Heart right ventricle (tissue), 16 donors: ENCODE measurements at regions not wholly inside any gene's neighbourhood (a gene's known extent, or its start where the extent isn't known, plus 50 kb on each side); places are given as distances from the start of the nearest gene placed in this dataset.

Source experiments
- ATAC-seq, 8 donors: fragments of 200-7000 bp; cut with Tn5 transposase; one replicate each; pipeline ENCODE4 v1.9.1; 2020; ENCODE audit warnings: mild to moderate bottlenecking in 8 of 8, moderate library complexity in 8 of 8, moderate number of reproducible peaks in 1 of 8
- DNase-seq, 2 donors: peaks; one replicate each; pipeline ENCODE4 v3.0.0-alpha.2; 2020
- H3K27ac ChIP-seq, 10 donors: fragments of 200-600 bp; sonication (generic) in 2 of 10; one replicate each; pipeline versions ENCODE4 v1.5.0 to v1.8.0; 2020 to 2022; ENCODE audit warnings: mild to moderate bottlenecking in 3 of 10
- H3K27me3 ChIP-seq, 7 donors: fragments of 200-600 bp; one replicate each; pipeline ENCODE4 v1.8.0; 2021 to 2022; ENCODE audit warnings: mild to moderate bottlenecking in 2 of 7
- H3K36me3 ChIP-seq, 9 donors: fragments of 200-600 bp; sonication (generic) in 1 of 9; one replicate each; pipeline versions ENCODE4 v1.5.0 to v1.8.0; 2020 to 2022; ENCODE audit warnings: mild to moderate bottlenecking in 2 of 9
- H3K4me1 ChIP-seq, 9 donors: fragments of 200-600 bp; sonication (generic) in 1 of 9; one replicate each; pipeline versions ENCODE4 v1.5.0 to v1.8.0; 2020 to 2022; ENCODE audit warnings: mild to moderate bottlenecking in 4 of 9
- H3K4me3 ChIP-seq, 10 donors: fragments of 200-600 bp; sonication (generic) in 2 of 10; one replicate each; pipeline versions ENCODE4 v1.5.0 to v1.8.0; 2020 to 2022; ENCODE audit warnings: mild to moderate bottlenecking in 7 of 10, moderate library complexity in 2 of 10
- H3K9me3 ChIP-seq, 11 donors: fragments of 200-600 bp in 10 of 11; sonication (generic) in 2 of 11; one replicate each; pipeline versions ENCODE4 v1.5.0 to v1.8.0; 2013 to 2022; ENCODE audit warnings: mild to moderate bottlenecking in 2 of 11, control low read depth in 1 of 11, moderate library complexity in 1 of 11
- WGBS, 2 donors: extraction: QIAGEN DNeasy Blood & Tissue Kit; methylation state at CpG; one replicate each; pipeline ENCODE4 v1.1.7; 2013; ENCODE audit warnings: inconsistent platforms in 1 of 2; 5-methylcytosine and 5-hydroxymethylcytosine counted together
- intact Hi-C, 10 donors: fragments of 100-400 bp; cut with DNase I; formaldehyde crosslinking; loops; one replicate each; pipeline versions ENCODE4 v1.11.1 to v1.14.2; 2022
- TF ChIP-seq, protein P1 (sequence below), 9 donors: fragments of 200-600 bp; sonication (generic) in 2 of 9; IDR thresholded peaks; one replicate each; pipeline versions ENCODE4 v1.5.0 to v1.8.0; 2021 to 2022; ENCODE audit warnings: antibody characterized with exemption in 9 of 9, mild to moderate bottlenecking in 5 of 9, moderate library complexity in 1 of 9
- donor health status: Arrhythmogenic right ventricular cardiomyopathy.
- donor health status: ischemic (EF 13 %, LVEDD 7.1; RV severe dilation, severe dysfunction).
- donor health status: healthy with polysubstance abuse.
- donor health status: DM: no; HTN: yes; CAD: no.
- donor health status: DM: no; HTN: no; CAD: no.
- donor health status: ischemic (EF 25% LVEDD 6.9; RV normal size, moderate dysfunction).
- donor health status: ischemic (EF 25% LVEDD 5.7; RV mildly dilated, moderate dysfunction).
- donor health status: healthy.
- donor health status: DM: yes; HTN: yes; CAD: no.
- donor health status: Ischemic cardiomyopathy.
- donor health status: ischemic (EF 35%, LVEDD 5.7; RV mildly dilated, moderate dysfunction).
- donor health status: nonischemic (EF 11% LVEDD 7.7; RV severe dilation, severe dysfunction).
- donor health status: DM: yes; HTN: yes; CAD: no.
- donor health status: PGD.
- donor health status: ischemic (EF 29% LVEDD 5.4; RV normal size, mild dysfunction).
- donor health status: nonischemic (EF 23%, LVEDD 6.1; RV moderate dilation, normal function).

DNA sequence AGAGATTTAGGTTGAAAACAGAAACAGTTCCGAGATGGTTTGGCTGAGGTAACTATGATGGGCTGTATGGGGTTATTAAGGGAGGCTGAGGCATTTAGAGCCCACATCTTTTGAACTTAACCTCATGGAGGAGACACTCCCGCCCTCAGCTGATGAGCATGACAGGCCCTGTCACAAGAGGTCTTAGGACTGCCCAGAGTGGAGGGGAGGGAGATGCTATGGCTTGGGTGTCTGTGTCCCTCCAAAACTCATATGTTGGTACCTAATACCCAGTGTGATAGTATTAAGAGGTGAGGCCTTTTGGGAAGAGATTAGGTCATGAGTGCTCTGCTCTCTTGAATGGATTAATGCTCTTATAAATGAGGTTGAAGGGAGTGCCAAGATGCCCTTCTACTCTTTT lies 126.6 kb downstream of the CDC5L start:
- Histone ChIP-seq H3K27ac (no peak overlapping the region), H3K27me3 (no peaks in the 10 kb centered on the region), H3K4me1 (peaks cover 0 to 17% (median 5%) of the 10 kb centered on the region in 9 donors), H3K36me3 (no peaks in the 10 kb centered on the region), H3K9me3 (peaks cover 0 to 20% (median 0%) of the 10 kb centered on the region in 11 donors), H3K4me3 (no peak overlapping the region)
- DNase-seq (no peak), ATAC-seq (no peak)
- intact Hi-C loops: no loop called here
- WGBS, 2 donors: 91 to 98% methylated on average over 2 of the region's 2 CpGs
- TF ChIP-seq, protein P1, sequence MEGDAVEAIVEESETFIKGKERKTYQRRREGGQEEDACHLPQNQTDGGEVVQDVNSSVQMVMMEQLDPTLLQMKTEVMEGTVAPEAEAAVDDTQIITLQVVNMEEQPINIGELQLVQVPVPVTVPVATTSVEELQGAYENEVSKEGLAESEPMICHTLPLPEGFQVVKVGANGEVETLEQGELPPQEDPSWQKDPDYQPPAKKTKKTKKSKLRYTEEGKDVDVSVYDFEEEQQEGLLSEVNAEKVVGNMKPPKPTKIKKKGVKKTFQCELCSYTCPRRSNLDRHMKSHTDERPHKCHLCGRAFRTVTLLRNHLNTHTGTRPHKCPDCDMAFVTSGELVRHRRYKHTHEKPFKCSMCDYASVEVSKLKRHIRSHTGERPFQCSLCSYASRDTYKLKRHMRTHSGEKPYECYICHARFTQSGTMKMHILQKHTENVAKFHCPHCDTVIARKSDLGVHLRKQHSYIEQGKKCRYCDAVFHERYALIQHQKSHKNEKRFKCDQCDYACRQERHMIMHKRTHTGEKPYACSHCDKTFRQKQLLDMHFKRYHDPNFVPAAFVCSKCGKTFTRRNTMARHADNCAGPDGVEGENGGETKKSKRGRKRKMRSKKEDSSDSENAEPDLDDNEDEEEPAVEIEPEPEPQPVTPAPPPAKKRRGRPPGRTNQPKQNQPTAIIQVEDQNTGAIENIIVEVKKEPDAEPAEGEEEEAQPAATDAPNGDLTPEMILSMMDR (IDR thresholded peaks at IDR 0.05): no peak

DNA sequence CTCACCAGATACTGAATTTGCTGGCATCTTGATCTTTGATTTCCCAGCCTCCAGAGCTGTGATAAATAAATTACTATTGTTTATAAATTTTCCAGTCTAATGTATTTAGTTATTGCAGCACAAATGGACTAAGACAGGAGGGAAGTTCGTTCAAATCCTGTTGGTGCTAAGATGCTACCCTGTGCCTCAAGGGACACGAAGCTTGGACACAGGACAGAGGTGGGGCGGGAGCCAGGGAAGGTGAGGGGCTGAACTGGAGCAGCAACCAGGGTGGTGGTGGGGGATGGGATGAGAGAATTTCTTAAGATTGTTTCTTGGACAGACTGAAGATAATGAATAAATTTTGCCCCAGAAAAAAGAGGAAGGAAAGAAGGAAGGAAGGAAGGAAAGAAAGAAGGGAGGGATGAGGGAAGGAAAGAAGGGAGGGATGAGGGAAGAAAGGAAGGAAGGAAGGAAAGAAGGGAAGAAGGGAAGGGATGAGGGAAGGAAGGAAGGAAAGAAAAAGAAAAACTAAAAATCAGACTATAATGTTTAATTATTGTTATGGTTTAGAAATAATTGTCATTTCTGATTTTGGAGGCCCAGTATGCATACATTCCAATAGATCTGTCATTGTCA lies 127.2 kb downstream of the CDC5L start:
- peaks cover 0 to 23% (median 0%) of the 10 kb centered on the region in 11 donors for H3K9me3 ChIP-seq
- no peak overlapping the region for H3K27ac ChIP-seq
- no peaks in the 10 kb centered on the region for H3K36me3 ChIP-seq
- H3K4me1 ChIP-seq: peaks cover 0 to 17% (median 5%) of the 10 kb centered on the region in 9 donors
- H3K4me3 ChIP-seq: no peak overlapping the region
- TF ChIP-seq, protein P1 (IDR thresholded peaks at IDR 0.05): no peak
- DNase-seq: no peak
- no peaks in the 10 kb centered on the region for H3K27me3 ChIP-seq
- ATAC-seq: no peak
- intact Hi-C loops: no loop called here
- 82 to 88% methylated on average over 3 of the region's 3 CpGs for WGBS, 2 donors

DNA sequence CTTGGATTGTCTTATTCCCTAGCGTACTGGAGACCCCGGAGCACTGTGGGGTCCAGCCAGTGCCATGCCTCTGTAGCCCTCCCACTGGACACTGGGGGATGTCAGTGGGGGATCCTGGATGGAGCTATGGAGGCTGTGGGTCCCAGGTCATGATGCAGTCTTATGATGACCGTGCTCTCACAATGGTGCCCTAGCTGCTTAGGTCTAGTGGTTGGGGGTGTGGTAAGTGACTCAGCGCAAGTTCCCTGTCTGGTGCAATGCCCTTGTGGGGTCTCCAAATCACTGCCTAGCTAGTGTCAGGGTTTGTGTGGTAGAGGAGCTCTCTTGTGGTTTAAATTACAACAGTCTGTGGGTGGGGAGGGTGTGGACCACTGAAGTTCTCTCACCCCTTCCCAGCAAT lies 135.4 kb downstream of the CDC5L start:
- TF ChIP-seq, protein P1 (IDR thresholded peaks at IDR 0.05): no peak
- WGBS, 2 donors: 89 to 93% methylated on average over 4 of the region's 4 CpGs
- peaks cover 0 to 53% (median 5%) of the 10 kb centered on the region in 11 donors for H3K9me3 ChIP-seq
- no peak overlapping the region for H3K27ac ChIP-seq
- no peak overlapping the region for H3K4me3 ChIP-seq
- intact Hi-C loops: loop anchor here in 1 of 10 donors (5.0 kb wide), 1 partner anchor 864 kb away; no protein-coding TSS in a partner anchor
- peaks cover 0 to 9% (median 0%) of the 10 kb centered on the region in 7 donors for H3K27me3 ChIP-seq
- no peaks in the 10 kb centered on the region for H3K4me1 ChIP-seq
- no peaks in the 10 kb centered on the region for H3K36me3 ChIP-seq
- no peak for ATAC-seq
- DNase-seq: no peak

DNA sequence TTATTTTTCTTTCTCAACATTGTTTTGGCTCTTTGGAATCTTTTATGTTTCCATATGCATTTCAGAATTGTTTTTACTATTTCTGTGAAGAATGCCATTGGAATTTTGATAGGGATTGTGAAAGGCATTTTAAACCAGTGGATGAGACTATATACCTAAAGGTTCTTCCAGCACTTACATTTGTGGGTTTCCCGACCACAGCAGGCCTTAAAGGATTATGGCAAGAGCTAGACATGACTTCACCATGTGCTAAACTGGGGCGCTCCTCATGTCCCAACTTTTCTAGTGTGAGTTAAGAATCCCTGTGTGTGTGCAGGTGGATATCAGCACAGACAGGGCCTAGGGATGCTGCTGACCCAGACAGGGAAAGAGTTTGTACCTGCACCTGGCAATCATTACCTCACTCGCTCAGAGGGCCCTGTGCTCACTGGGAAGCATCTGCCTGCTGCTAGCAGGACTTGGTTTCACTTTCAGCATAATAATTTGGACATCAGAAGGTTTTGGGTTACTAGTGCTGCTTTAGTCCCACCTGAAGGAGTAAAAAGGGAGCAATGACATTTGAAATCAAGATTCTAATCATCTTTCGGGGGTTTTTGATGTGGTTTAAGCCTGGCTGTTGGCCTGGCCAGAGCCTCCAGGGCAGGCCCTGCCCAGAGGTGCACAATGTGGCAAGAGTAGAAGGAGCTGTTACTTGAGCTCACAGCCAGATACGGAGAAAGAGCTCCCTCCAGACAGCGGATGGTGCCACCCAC lies 137.1 kb downstream of the CDC5L start:
- ATAC-seq: no peak
- 91 to 94% methylated on average over 6 of the region's 6 CpGs for WGBS, 2 donors

More for the DNA sequence above, 137.1 kb downstream of the CDC5L start:
- Histone ChIP-seq H3K27ac (no peak overlapping the region), H3K4me1 (no peaks in the 10 kb centered on the region), H3K36me3 (no peaks in the 10 kb centered on the region), H3K9me3 (peaks cover 0 to 38% (median 5%) of the 10 kb centered on the region in 11 donors), H3K27me3 (peaks cover 0 to 9% (median 5%) of the 10 kb centered on the region in 7 donors), H3K4me3 (no peak overlapping the region)
- no peak for DNase-seq
- intact Hi-C loops: loop anchor here in 1 of 10 donors (5.0 kb wide), 1 partner anchor 863 kb away; no protein-coding TSS in a partner anchor
- TF ChIP-seq, protein P1 (IDR thresholded peaks at IDR 0.05): no peak
